ENCODE measurements at regions not wholly inside any gene's neighbourhood (a gene's known extent, or its start where the extent isn't known, plus 50 kb on each side); places are given as distances from the start of the nearest gene placed in this dataset.

GRCh38 chr5:2582106-2582505 lies 169.4 kb downstream of the IRX2 start:
- TF ChIP-seq CTCF (conservative IDR thresholded peaks at IDR 0.05; ENCODE audit: low read length) (no peak), EZH2phosphoT487 (IDR thresholded peaks at IDR 0.05; ENCODE audit: borderline replicate concordance) (no peak)

Measured in Loucy (cell line).